Posterior vena cava (tissue), 2 donors: ENCODE measurements at regions not wholly inside any gene's neighbourhood (a gene's known extent, or its start where the extent isn't known, plus 50 kb on each side); places are given as distances from the start of the nearest gene placed in this dataset.

Source experiments
- DNase-seq: peaks from one replicate; pipeline ENCODE4 v3.0.0-alpha.2; 2020; ENCODE audit warnings: low spot score
- intact Hi-C, 2 donors: fragments of 100-400 bp; cut with DNase I; formaldehyde crosslinking; loops; one replicate each; pipeline versions ENCODE4 v1.14.1 to v1.14.2; 2022 to 2023
- donor health status: DM: yes; HTN: yes; CAD: no.
- donor health status: DM: yes; HTN: yes; CAD: no.

GRCh38 chr15:62840526-62841268 is 201.8 kb upstream of the TPM1 start:
- intact Hi-C loops = no loop called here
- DNase-seq = no peak

DNA sequence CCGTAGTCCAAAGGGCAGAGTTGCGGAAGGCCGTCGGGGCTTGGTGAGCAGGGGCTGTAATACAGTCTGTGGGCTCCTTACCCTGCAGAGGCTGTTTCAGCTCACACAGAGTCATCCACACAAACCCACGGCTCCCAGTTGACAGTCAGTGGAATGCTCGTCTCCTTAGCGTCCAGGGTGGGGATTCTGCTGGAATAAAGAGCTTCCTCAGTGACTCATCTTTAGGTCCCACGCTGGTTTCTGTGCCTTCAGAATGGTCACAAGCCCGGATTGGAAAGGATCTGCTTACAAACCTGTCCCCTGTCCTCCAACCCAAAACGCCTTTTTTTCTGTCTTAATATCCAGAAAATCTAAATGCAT is 201.3 kb upstream of the TPM1 start:
- DNase-seq = no peak
- intact Hi-C loops = no loop called here

DNA sequence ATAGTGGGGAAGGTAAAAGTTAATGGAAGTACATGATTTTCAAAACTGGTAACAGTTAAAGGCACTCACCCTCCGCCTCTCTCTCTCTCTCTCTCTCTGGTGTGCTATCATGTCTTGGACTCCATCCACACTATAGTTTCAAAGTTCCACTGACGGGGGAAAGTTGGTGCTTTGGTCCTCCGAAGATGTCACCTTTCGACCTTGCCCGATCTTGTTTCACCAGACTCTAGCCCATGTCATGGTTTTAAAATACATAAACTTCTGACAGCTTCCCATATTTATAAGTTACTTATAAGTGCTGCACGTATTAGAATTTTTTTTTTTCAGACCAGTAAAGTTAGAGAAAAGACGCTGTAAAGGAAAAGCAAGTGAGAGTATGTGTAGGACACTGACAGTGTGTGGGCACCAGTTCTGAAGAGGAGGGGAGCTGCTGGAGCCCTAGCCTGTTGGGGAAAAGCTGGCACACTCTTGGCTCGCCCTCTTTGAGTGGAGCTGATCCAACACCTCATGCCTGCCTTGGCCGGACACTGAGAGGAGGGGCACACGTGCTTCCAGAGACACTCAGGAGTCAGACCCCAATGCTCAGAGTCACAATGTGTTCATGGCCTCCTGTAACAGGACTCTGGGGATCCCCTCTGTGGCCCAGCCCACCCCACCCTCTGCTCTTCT is 200.5 kb upstream of the TPM1 start:
- no peak for DNase-seq
- intact Hi-C loops = no loop called here

- DNase-seq = no peak
- intact Hi-C loops = no loop called here
Observed at GRCh38 chr15:62843311-62843710, 199.2 kb upstream of the TPM1 start.

GRCh38 chr15:62844564-62845240 is 197.8 kb upstream of the TPM1 start:
- DNase-seq = no peak
- intact Hi-C loops = loop anchor here in 1 of 2 donors (5.0 kb wide), 2 partner anchors 198 to 248 kb away; partner anchors contain the start of gene TPM1

- no peak for DNase-seq
- intact Hi-C loops = loop anchor here in 1 of 2 donors (5.0 kb wide), 2 partner anchors 197 to 247 kb away; partner anchors contain the start of gene TPM1
Observed at GRCh38 chr15:62845241-62846126, 197.1 kb upstream of the TPM1 start.

- intact Hi-C loops = loop anchor here in 1 of 2 donors (5.0 kb wide), 2 partner anchors 196 to 246 kb away; partner anchors contain the start of gene TPM1
- DNase-seq = no peak
Observed at GRCh38 chr15:62846131-62846804, 196.3 kb upstream of the TPM1 start.

GRCh38 chr15:62846805-62847495 is 195.6 kb upstream of the TPM1 start:
- intact Hi-C loops = loop anchor here in 1 of 2 donors (5.0 kb wide), 2 partner anchors 195 to 245 kb away; partner anchors contain the start of gene TPM1

DNA sequence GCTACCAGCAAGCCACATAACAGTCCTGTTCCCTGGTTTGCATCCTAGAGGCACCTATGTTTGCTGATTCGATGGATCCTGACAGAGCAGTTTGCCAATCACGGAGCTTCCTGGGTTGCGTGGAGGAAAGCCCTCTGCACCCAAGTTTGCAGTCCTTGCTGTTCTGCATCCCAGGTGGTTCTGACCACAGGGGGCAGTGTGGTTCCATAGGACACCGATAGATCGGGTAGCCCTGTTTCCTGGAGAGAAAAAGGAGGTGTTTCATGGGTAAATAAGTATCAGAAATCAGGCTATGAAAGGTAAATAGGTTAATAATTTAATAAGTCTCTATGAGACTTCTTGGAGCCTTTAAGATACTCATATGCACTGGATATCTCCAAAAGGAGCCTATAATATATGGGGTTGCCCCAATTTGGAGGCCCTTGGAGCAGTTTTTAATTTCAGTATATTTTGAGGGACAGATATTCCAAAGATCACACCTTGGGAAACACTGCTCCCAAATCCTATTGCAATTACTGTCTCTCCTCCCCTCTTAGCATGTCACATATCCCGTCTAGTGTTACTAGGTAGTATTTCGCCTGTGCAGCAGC is 194.6 kb upstream of the TPM1 start:
- intact Hi-C loops = loop anchor here in 1 of 2 donors (5.0 kb wide), 2 partner anchors 194 to 244 kb away; partner anchors contain the start of gene TPM1

More at GRCh38 chr15:62846805-62847495, 195.6 kb upstream of the TPM1 start:
- DNase-seq = no peak

DNA sequence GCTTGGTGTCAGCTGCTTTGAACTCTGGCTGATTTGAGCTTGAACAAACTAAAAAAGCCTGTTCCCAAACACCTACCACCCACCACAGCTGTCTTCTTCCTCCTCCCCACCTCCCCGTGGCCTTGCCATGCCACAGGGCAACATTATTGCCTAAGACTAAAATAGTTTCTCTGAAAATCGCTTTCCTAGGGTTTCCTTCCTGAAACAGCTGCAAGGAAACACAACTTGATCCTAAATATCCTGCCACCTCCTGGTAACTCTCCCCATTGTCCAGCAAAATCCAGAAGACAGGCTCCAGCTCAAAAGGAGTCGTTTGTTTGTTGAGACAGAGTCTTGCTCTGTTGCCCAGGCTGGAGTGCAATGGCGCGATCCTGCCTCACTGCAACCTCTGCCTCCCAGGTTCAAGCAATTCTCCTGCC is 193.9 kb upstream of the TPM1 start:
- no peak for DNase-seq
- intact Hi-C loops = loop anchor here in 1 of 2 donors (5.0 kb wide), 2 partner anchors 194 to 244 kb away; partner anchors contain the start of gene TPM1

More for the DNA sequence above, 194.6 kb upstream of the TPM1 start:
- peak; percentile 89 for DNase-seq

GRCh38 chr15:62849316-62850106 is 193.0 kb upstream of the TPM1 start:
- intact Hi-C loops = loop anchor here in 1 of 2 donors (5.0 kb wide), 2 partner anchors 193 to 243 kb away; partner anchors contain the start of gene TPM1
- no peak for DNase-seq

DNA sequence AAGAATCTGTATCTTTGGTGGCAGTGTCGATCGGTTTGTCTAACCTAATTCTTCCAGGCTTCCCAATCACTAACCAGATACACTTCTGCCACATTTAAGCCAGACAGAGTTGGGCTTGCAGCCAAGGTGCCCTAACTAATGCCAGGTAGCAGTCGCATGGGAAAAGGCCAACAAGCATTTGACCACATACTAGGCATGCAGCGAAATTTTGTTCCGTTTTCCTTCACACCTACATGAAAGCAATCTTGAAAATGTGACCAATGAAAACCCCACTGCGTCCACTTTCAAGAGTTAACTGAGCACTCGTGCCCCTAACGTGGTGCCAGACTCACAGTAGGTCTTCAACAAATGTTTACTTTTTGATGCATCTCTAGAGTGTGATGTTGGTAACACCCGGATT is 192.2 kb upstream of the TPM1 start:
- intact Hi-C loops = no loop called here
- no peak for DNase-seq

GRCh38 chr15:62850791-62851291 is 191.7 kb upstream of the TPM1 start:
- intact Hi-C loops = no loop called here
- no peak for DNase-seq

DNA sequence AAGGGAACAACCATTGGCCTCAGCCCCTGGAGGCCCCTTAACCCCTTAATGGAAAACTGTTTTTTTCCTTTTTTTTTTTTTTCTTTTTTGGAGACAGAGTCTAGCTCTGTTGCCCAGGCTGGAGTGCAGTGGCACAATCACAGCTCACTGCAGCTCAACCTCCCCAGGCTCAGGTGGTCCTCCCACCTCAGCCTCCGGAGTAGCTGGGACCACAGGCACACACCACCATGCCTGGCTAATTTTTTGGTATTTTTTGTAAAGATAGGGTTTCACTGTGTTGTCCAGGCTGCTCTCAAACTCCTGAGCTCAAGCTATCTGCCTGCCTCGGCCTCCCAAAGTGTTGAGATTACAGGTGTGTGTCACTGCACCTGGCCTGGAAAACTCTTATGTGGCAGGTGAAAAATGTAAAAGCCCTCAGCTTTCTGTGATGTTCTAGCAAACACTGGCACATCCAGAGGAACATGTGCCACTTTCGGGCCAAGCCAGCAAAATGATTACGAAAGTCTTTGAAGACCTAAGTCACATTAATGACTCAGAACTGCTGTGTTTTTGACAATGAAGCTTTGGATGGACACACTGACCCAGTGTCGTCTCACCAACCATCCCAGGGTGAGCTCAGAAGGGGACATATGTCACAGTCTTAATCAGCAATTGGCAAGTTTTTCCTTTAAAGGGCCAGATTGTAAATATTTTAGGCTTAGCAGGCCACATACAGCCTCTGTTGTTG is 189.3 kb upstream of the TPM1 start:
- intact Hi-C loops = no loop called here
- DNase-seq = no peak

DNA sequence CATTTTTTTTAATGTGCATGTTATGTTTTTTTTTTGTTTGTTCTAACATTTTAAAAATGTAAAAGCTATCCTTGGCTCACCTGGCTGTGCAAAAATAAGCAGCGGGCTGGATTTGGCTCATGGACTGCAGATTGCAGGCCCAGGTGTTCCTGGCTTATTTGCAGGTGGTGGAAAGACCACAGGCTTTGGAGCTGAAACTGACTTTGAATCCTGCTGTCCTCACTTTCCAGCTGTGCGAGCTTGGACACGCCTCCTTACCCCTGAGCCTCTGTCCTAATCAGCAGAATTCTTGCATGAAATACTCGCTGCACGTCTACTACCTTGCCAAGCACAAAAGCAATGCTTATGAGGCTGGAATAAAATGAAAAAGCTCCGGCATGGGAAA is 188.7 kb upstream of the TPM1 start:
- no peak for DNase-seq
- intact Hi-C loops = no loop called here
